ENCODE measurements at regions not wholly inside any gene's neighbourhood (a gene's known extent, or its start where the extent isn't known, plus 50 kb on each side); places are given as distances from the start of the nearest gene placed in this dataset.

- no peak for DNase-seq (ENCODE audit: low read depth)
These were observed 279.7 kb downstream of the NPR3 start for GRCh38 chr5:32990593-32991420.

GRCh38 chr5:32991421-32991815 is 280.3 kb downstream of the NPR3 start:
- DNase-seq (ENCODE audit: low read depth), result no peak

- no peak for DNase-seq (ENCODE audit: low read depth)
These were observed 285.2 kb downstream of the NPR3 start for GRCh38 chr5:32996336-32996735.

- no peak for DNase-seq (ENCODE audit: low read depth)
These were observed 297.8 kb downstream of the NPR3 start for GRCh38 chr5:33008751-33009418.

- no peak for DNase-seq (ENCODE audit: low read depth)
These were observed 299.7 kb downstream of the NPR3 start for GRCh38 chr5:33010846-33011245.

DNA sequence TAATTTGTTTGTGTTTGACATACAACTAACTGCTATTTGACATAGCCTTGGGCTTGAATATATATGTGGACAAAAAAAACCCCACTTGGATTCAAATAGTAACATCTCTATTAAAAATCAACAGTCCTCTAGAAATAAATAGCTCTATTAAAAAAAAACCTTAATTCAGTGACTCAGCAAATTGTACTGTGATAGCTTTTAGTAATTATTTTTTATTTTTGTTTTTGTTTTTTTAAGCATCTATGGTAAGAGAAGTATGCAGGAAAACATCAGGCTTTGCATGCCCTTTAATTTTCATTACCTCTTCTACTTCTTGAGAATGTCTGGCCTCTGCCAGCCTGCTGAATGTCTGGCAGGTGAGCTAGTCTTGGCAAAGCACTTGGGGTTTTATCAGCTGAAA is 300.7 kb downstream of the NPR3 start:
- no peak for DNase-seq (ENCODE audit: low read depth)

GRCh38 chr5:33023649-33024048 is 312.5 kb downstream of the NPR3 start:
- no peak for DNase-seq (ENCODE audit: low read depth)

- DNase-seq (ENCODE audit: low read depth), result no peak
These were observed 321.4 kb downstream of the NPR3 start for GRCh38 chr5:33032271-33033070.

- no peak for DNase-seq (ENCODE audit: low read depth)
These were observed 322.4 kb downstream of the NPR3 start for GRCh38 chr5:33033516-33033915.

GRCh38 chr5:33034777-33035176 is 323.7 kb downstream of the NPR3 start:
- no peak for DNase-seq (ENCODE audit: low read depth)

GRCh38 chr5:33035851-33036527 is 324.9 kb downstream of the NPR3 start:
- no peak for DNase-seq (ENCODE audit: low read depth)

- DNase-seq (ENCODE audit: low read depth), result no peak
These were observed 326.0 kb downstream of the NPR3 start for GRCh38 chr5:33037076-33037475.

DNA sequence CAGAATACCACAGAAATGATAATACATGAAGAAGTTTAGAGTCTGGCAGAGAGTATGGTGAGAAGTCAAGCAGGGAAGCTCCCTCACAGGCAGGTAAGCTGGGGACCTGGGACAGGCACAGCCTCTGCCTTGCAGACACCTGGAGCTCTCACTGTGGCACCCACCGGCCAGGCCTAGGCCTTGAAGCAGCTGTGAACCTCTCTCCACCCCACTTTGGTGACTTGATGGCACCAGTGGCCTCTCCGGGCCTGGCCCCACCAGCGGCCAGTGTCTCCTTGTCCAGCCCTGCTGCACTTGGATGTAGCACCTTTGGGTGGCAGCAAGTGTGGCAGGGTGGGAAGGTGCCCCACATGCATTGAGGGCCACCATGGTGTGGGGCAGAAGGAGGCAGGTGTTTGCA is 330.5 kb downstream of the NPR3 start:
- DNase-seq (ENCODE audit: low read depth), result no peak

- DNase-seq (ENCODE audit: low read depth), result no peak
These were observed 332.3 kb downstream of the NPR3 start for GRCh38 chr5:33043343-33043997.

- no peak for DNase-seq (ENCODE audit: low read depth)
These were observed 335.0 kb downstream of the NPR3 start for GRCh38 chr5:33046091-33046490.

DNA sequence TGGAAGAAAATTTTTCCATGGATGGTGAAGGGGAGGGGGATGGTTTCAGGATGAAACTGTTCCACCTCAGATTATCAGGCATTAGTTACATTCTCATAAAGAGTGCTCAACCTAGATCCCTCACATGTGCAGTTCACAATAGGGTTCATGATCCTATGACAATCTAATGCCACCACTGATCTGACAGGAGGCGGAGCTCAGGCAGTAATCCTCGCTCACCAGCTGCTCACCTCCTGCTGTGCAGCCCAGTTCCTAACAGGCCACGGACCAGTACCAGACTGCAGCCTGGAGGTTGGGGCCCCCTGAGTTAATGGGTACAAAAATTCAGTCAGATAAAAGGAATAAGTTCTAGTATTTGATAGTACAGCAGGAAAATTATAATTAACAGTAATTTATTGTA is 337.2 kb downstream of the NPR3 start:
- no peak for DNase-seq (ENCODE audit: low read depth)

- DNase-seq (ENCODE audit: low read depth), result no peak
These were observed 338.2 kb downstream of the NPR3 start for GRCh38 chr5:33049298-33049697.

GRCh38 chr5:33049842-33050241 is 338.7 kb downstream of the NPR3 start:
- DNase-seq (ENCODE audit: low read depth), result no peak

DNA sequence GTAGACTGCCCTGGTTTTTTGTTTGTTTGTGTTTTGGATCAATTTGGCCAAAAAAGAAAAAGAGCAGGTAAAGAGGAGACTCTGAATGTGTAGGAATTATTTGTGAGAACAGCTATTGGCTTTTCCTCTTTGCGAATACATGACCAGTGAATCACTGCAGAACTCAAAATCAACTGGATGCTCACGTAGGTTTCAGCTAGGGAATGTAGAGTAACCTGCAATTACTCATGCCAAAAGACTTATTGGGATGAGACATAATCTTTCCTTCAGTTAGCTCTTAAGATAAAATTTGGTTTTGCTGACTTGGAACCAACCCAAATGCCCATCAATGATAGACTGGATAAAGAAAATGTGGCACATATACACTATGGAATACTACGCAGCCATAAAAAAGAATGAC is 348.0 kb downstream of the NPR3 start:
- no peak for DNase-seq (ENCODE audit: low read depth)

DNA sequence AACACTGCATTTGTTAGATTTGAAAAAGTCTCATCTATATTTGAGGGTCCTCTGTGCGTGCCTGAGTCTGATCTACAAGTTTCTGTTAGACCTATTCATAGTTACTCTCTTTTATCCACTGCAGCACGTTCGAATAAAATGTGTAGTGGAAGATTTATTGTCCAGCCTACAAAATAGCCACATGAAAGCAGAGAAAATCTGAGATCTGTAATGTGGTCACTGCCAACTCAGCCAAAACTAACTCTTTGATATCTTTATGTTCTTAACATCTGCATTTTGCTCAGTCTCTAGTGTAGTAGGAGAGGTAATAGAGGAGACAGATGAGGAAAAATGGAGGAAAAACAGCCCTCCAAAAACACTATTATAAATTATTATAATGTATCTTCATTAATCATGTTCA is 354.0 kb downstream of the NPR3 start:
- DNase-seq (ENCODE audit: low read depth), result no peak

DNA sequence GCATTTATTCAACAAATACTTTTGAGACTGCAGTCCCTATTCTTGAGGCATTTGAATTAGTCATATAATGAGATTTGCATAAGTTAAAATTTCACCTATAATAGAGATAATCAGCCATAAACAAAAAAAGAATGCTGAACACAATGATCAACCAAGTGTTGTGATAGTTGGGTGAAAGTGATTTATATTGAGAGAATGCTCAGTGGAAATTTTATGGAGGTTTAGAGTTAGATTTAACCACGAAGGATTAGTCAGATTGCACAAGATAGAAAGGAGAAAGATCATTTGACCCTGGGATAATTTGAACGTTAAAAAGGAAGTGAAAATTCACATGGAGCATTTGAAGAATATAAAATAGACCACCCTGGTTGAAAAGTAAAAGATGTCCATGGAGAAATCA is 356.2 kb downstream of the NPR3 start:
- DNase-seq (ENCODE audit: low read depth), result no peak

GRCh38 chr5:33068786-33069185 is 357.7 kb downstream of the NPR3 start:
- no peak for DNase-seq (ENCODE audit: low read depth)
